Endothelial cell of umbilical vein (primary cell): ENCODE measurements at regions not wholly inside any gene's neighbourhood (a gene's known extent, or its start where the extent isn't known, plus 50 kb on each side); places are given as distances from the start of the nearest gene placed in this dataset.
"Not testable (repeated sequence)": the region's sequence is repeated elsewhere in the genome, so short reads cannot be mapped to it uniquely, and the experiment has no call there.

Experiments used
- BruUV-seq: library from RNA; stranded (reverse); fragments of 400-500 nt; replicated peaks from 2 replicates; lab custom pipeline; 2021; lab: Mats Ljungman, UMichigan
- CTCF ChIA-PET: fragments of 300-600, 350-600 bp; sonication (Branson Sonifier 250); formaldehyde crosslinking; loops from one replicate; lab custom pipeline; 2021; ENCODE audit warnings: antibody characterized with exemption, inconsistent platforms; lab: Charles Lee
- POLR2A ChIA-PET: fragments of 300-600, 350-600 bp; sonication (Branson Sonifier 250); formaldehyde crosslinking; loops from one replicate; lab custom pipeline; 2021; ENCODE audit warnings: antibody characterized with exemption, inconsistent platforms; lab: Charles Lee
- DNase-seq: peaks from one replicate; pipeline ENCODE4 v3.0.0-alpha.2; 2011; ENCODE audit warnings: low read depth, low spot score
- FAIRE-seq: peaks from 2 replicates; lab custom pipeline; 2011; peaks lifted over from hg19 to GRCh38; lab: Jason Lieb, UNC
- H2AFZ ChIP-seq: 2 replicates; pipeline ENCODE4 v1.6.0; 2012; ENCODE audit warnings: low read depth, low read length, control low read depth, inconsistent platforms
- H3K27ac ChIP-seq: 2 replicates; pipeline ENCODE4 v1.5.1; 2011; ENCODE audit warnings: low read depth, mild to moderate bottlenecking, control low read depth, low read length, moderate library complexity; ENCODE audit not compliant: insufficient read depth
- H3K27me3 ChIP-seq, 2 experiments: 2 replicates each; pipeline versions ENCODE4 v1.6.0 to v1.6.1; 2011; ENCODE audit warnings: low read length in 2 of 2, mixed read lengths in 1 of 2; ENCODE audit not compliant: control insufficient read depth in 2 of 2, insufficient read depth in 2 of 2
- H3K36me3 ChIP-seq, 2 experiments: 2 replicates in 1 of 2; 3 replicates in 1 of 2; pipeline ENCODE4 v1.5.1; 2011; ENCODE audit warnings: low read length in 2 of 2, mild to moderate bottlenecking in 1 of 2, moderate library complexity in 1 of 2; ENCODE audit not compliant: control insufficient read depth in 2 of 2, insufficient read depth in 2 of 2; ENCODE audit errors: extremely low read depth in 1 of 2
- H3K4me1 ChIP-seq: 3 replicates; pipeline ENCODE4 v1.5.1; 2011; ENCODE audit warnings: mild to moderate bottlenecking, low read length; ENCODE audit not compliant: control insufficient read depth, insufficient read depth; ENCODE audit errors: extremely low read depth
- H3K4me2 ChIP-seq: 2 replicates; pipeline ENCODE4 v1.6.1; 2011; ENCODE audit warnings: low read length, control low read depth, mixed read lengths; ENCODE audit not compliant: insufficient read depth
- H3K4me3 ChIP-seq, 3 experiments: fragments of 200-600 bp in 1 of 3; sonication (generic), shearing (Covaris generic) in 1 of 3; replicated peaks in 1 of 3; 2 replicates each; pipeline ENCODE4 v1.5.1; 2011 to 2016; ENCODE audit warnings: control low read depth in 3 of 3, low read length in 3 of 3, mild to moderate bottlenecking in 2 of 3, inconsistent platforms in 1 of 3, low read depth in 1 of 3, moderate library complexity in 1 of 3; ENCODE audit not compliant: insufficient read depth in 1 of 3
- H3K79me2 ChIP-seq: 2 replicates; pipeline ENCODE4 v1.6.0; 2012; ENCODE audit warnings: low read length, inconsistent platforms; ENCODE audit not compliant: control insufficient read depth, insufficient read depth
- H3K9ac ChIP-seq: replicated peaks from 2 replicates; pipeline ENCODE3; 2011; ENCODE audit warnings: low read length, control low read depth; ENCODE audit not compliant: insufficient read depth; ENCODE audit errors: extremely low read depth
- H3K9me1 ChIP-seq: replicated peaks from 3 replicates; pipeline ENCODE4 v1.6.0; 2011; ENCODE audit warnings: mild to moderate bottlenecking, low read length; ENCODE audit not compliant: control insufficient read depth, insufficient read depth; ENCODE audit errors: extremely low read depth
- H3K9me3 ChIP-seq: replicated peaks from 2 replicates; pipeline ENCODE4 v1.5.1; 2012; ENCODE audit warnings: low read length, inconsistent platforms; ENCODE audit not compliant: control insufficient read depth, insufficient read depth
- H4K20me1 ChIP-seq: replicated peaks from 2 replicates; pipeline ENCODE3; 2011; ENCODE audit warnings: mild to moderate bottlenecking, low read length; ENCODE audit not compliant: control insufficient read depth, insufficient read depth; ENCODE audit errors: extremely low read depth
- dilution Hi-C: fragments of 300-500 bp; cut with MboI; formaldehyde crosslinking; loops from one replicate; pipeline ENCODE4 v1.15.0; 2019; ENCODE audit warnings: low sequenced_read_pairs; ENCODE audit not compliant: extremely low pct_ligation_motif_present
- intact Hi-C: fragments of 100-400 bp; cut with micrococcal nuclease; formaldehyde crosslinking; loops from one replicate; pipeline ENCODE4 v1.10.0; 2022
- TF ChIP-seq, protein P1 (sequence below): IDR thresholded peaks from 2 replicates; pipeline ENCODE4 v1.6.1; 2011; ENCODE audit not compliant: insufficient read depth, insufficient read length

GRCh38 chr6:48535582-48536009 lies 424.6 kb upstream of the PTCHD4 start:
- POLR2A ChIA-PET: no interaction called here

DNA sequence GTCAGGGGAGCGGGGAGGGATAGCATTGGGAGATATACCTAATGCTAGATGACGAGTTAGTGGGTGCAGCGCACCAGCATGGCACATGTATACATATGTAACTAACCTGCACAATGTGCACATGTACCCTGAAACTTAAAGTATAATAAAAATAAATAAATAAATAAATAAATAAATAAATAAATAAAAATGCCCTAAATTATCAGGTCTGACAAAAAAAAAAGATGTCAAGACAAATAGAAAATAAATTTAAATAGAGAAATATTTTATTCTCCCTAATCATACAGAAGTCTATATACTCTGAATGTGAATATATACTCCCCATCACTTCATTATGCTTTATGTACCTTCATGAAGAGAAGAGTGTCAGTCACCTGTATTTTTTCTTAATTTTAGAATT lies 420.0 kb upstream of the PTCHD4 start:
- H3K9me1 ChIP-seq, H3K36me3 ChIP-seq, H3K4me1 ChIP-seq, H3K4me2 ChIP-seq, POLR2A ChIA-PET, DNase-seq, H4K20me1 ChIP-seq, H3K27ac ChIP-seq, dilution Hi-C loops, H3K27me3 ChIP-seq, H3K9ac ChIP-seq, CTCF ChIA-PET, H3K79me2 ChIP-seq, H3K4me3 ChIP-seq, BruUV-seq, H3K9me3 ChIP-seq, intact Hi-C loops, H2AFZ ChIP-seq, FAIRE-seq: not testable (repeated sequence)

More at GRCh38 chr6:48535582-48536009, 424.6 kb upstream of the PTCHD4 start:
- H2AFZ ChIP-seq: no peak overlapping the region
- no peaks in the 10 kb centered on the region for H3K36me3 ChIP-seq
- H4K20me1 ChIP-seq: no peaks in the 10 kb centered on the region
- H3K27me3 ChIP-seq: no peaks in the 10 kb centered on the region
- H3K27ac ChIP-seq: no peak overlapping the region
- TF ChIP-seq, protein P1, sequence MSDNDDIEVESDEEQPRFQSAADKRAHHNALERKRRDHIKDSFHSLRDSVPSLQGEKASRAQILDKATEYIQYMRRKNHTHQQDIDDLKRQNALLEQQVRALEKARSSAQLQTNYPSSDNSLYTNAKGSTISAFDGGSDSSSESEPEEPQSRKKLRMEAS: no peak
- H3K79me2 ChIP-seq: no peaks in the 10 kb centered on the region
- BruUV-seq: no TSS peak
- H3K4me2 ChIP-seq: no peak overlapping the region
- no peak overlapping the region for H3K9ac ChIP-seq
- dilution Hi-C loops: no loop called here
- DNase-seq: no peak
- FAIRE-seq: no peak
- H3K4me1 ChIP-seq: no peaks in the 10 kb centered on the region
- CTCF ChIA-PET: interaction anchor here (0.8 to 1.5 kb wide), 2 partner anchors 13 to 230 kb away, joined by 3 read pairs; no protein-coding TSS in a partner anchor
- no peak overlapping the region for H3K4me3 ChIP-seq
- intact Hi-C loops: no loop called here
- no peaks in the 10 kb centered on the region for H3K9me1 ChIP-seq
- no peaks in the 10 kb centered on the region for H3K9me3 ChIP-seq
